Esophagus squamous epithelium (tissue), 4 donors: ENCODE measurements at regions not wholly inside any gene's neighbourhood (a gene's known extent, or its start where the extent isn't known, plus 50 kb on each side); places are given as distances from the start of the nearest gene placed in this dataset.

Experiments used
- CTCF ChIP-seq, 6 experiments: fragments of 450-650 bp in 4 of 6; fragments of 200-600 bp in 2 of 6; sonication (generic) in 2 of 6; IDR thresholded peaks; one replicate each; pipeline ENCODE4 v1.5.1; 2016 to 2019; ENCODE audit warnings: antibody characterized with exemption in 6 of 6, mild to moderate bottlenecking in 4 of 6, moderate library complexity in 4 of 6
- POLR2A ChIP-seq, 4 donors: fragments of 450-650 bp; IDR thresholded peaks; one replicate each; pipeline ENCODE4 v1.6.1; 2017; ENCODE audit warnings: antibody characterized with exemption in 4 of 4, mild to moderate bottlenecking in 4 of 4, moderate library complexity in 3 of 4

- TF ChIP-seq CTCF (IDR thresholded peaks at IDR 0.05) (no peak), POLR2A (IDR thresholded peaks at IDR 0.05) (no peak)
These were observed 108.4 kb upstream of the GGTLC1 start for GRCh38 chr20:24096864-24097450.
